IgD-negative memory B cell (primary cell): ENCODE measurements at regions not wholly inside any gene's neighbourhood (a gene's known extent, or its start where the extent isn't known, plus 50 kb on each side); places are given as distances from the start of the nearest gene placed in this dataset.

Experiments used
- H3K27ac Mint-ChIP-seq, 3 donors: one replicate each; pipeline ENCODE4 v1.8.0; 2020 to 2022; ENCODE audit warnings: mild to moderate bottlenecking in 3 of 3, mixed read lengths in 3 of 3, moderate library complexity in 1 of 3
- H3K27me3 Mint-ChIP-seq: one replicate; pipeline ENCODE4 v1.8.0; 2021; ENCODE audit warnings: mixed read lengths
- H3K36me3 Mint-ChIP-seq: one replicate; pipeline ENCODE4 v1.8.0; 2020; ENCODE audit warnings: mild to moderate bottlenecking, mixed read lengths
- H3K4me1 Mint-ChIP-seq, 3 donors: one replicate each; pipeline ENCODE4 v1.8.0; 2020 to 2022; ENCODE audit warnings: mixed read lengths in 3 of 3, mild to moderate bottlenecking in 1 of 3
- H3K4me3 Mint-ChIP-seq, 4 donors: one replicate each; pipeline ENCODE4 v1.8.0; 2020 to 2022; ENCODE audit warnings: mild to moderate bottlenecking in 4 of 4, mixed read lengths in 4 of 4, moderate library complexity in 3 of 4
- H3K9me3 Mint-ChIP-seq, 3 donors: one replicate each; pipeline ENCODE4 v1.8.0; 2020 to 2021; ENCODE audit warnings: mixed read lengths in 3 of 3, mild to moderate bottlenecking in 1 of 3

DNA sequence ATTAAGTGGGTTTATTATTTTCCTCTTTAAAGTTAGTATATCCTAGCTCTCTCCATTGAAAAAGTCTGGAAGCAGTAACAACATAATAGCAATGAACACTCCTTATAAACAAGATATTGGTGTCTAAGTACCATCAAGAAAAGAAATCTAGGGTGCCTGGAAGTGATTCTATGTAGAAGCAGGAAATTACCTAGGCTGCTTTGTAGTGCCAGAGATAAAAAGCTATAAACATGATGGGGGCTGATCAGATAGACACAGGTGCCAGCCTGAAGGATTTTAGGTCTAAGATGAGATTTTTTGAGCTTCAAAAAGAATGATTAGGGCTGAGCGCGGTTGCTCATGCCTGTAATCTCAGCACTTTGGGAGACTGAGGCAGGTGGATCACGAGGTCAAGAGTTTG, 1179.3 kb upstream of the CDH9 start:
- Mint-ChIP-seq H3K36me3 (no peaks in the 10 kb centered on the region), H3K9me3 (peaks cover 0 to 4% (median 2%) of the 10 kb centered on the region in 3 donors), H3K4me1 (no peaks in the 10 kb centered on the region), H3K27ac (no peak overlapping the region), H3K4me3 (no peak overlapping the region), H3K27me3 (no peaks in the 10 kb centered on the region)

DNA sequence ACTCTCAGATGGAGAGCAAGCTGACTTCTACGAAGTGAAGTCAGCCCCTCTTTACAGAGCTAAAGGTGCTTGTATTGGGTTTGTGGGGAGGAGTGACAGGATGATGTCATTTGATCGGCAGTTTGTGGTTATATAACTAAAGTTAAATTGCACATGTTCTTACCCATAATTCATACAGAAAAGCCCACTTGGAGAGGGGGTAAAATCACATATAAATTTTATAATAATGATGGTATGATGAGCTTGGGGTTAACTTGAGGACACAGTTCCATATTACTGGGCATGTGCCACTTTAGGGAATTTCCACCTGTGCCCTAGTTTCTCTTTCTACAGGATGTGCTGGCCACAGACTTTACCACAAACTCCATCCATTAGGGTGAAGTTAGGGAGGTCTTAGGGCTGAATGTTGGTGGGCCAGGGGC, 1178.6 kb upstream of the CDH9 start:
- Mint-ChIP-seq H3K27ac (no peak overlapping the region), H3K4me1 (no peaks in the 10 kb centered on the region), H3K36me3 (no peaks in the 10 kb centered on the region)

DNA sequence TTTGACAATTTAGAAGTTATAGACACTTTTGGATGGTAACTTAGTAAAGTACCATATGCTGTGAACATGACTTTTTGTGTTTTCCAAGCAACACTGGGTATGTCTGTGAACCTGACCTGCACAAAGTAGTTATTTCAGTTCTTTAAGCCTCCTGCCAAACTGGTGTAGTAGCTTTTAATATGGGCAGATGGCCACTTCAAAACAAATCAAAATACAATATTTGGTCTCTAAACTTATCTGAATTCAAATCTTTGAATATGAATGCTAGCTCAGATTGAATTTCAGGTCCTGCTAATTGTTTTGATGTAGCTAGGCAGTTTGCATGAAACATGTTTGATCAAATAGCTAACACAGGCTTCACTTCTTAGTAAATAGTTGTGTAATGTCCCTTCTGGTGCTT, 1176.7 kb upstream of the CDH9 start:
- Mint-ChIP-seq H3K27ac (no peak overlapping the region), H3K9me3 (peaks cover 0 to 5% (median 2%) of the 10 kb centered on the region in 3 donors), H3K4me1 (no peaks in the 10 kb centered on the region), H3K27me3 (no peaks in the 10 kb centered on the region), H3K4me3 (no peak overlapping the region), H3K36me3 (no peaks in the 10 kb centered on the region)

More for the DNA sequence above, 1178.6 kb upstream of the CDH9 start:
- Mint-ChIP-seq H3K9me3 (peaks cover 0 to 4% (median 2%) of the 10 kb centered on the region in 3 donors), H3K4me3 (no peak overlapping the region), H3K27me3 (no peaks in the 10 kb centered on the region)

DNA sequence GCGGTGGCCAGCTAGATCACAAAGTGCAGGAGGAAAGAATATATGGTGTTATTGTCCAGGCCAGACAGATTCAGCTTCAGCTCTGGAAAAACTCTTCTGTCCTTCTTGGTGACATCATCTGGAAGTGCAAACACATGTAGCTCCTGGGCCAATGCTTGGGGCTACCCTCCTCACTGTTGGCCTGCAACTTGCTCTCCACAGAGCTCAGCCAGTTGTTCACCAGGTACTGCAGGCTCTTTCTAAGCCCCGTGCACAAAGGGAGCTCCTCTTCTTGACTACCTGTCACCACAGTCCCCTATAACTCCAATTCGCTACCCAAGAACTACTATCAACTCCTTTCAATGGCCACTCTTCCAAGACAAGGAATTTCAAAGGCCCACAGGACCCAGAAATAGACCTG, 1175.9 kb upstream of the CDH9 start:
- Mint-ChIP-seq H3K36me3 (no peaks in the 10 kb centered on the region), H3K4me1 (no peaks in the 10 kb centered on the region), H3K9me3 (peaks cover 0 to 5% (median 2%) of the 10 kb centered on the region in 3 donors), H3K4me3 (no peak overlapping the region), H3K27me3 (no peaks in the 10 kb centered on the region), H3K27ac (no peak overlapping the region)

DNA sequence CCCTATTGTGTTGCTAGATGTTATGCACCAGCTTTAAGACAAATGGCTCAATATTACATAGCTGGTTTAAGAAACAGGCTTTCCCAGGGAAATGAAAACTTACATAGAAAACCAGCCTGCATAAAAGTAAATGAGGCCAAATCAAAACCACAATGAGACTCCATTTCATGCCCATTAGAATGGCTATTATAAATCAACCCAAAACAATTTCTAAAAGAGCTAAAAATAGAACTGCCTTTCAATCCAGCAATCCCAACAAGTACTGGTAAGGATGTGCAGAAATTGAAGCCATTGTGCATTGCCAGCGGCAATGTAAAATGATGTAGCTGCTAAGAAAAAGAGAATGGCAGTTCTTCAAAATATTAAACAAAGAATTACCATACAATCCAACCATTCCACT, 1170.0 kb upstream of the CDH9 start:
- no peaks in the 10 kb centered on the region for H3K27me3 Mint-ChIP-seq
- no peaks in the 10 kb centered on the region for H3K36me3 Mint-ChIP-seq
- peaks cover 0 to 1% (median 0%) of the 10 kb centered on the region in 3 donors for H3K9me3 Mint-ChIP-seq
- no peak overlapping the region for H3K4me3 Mint-ChIP-seq
- no peak overlapping the region for H3K27ac Mint-ChIP-seq
- H3K4me1 Mint-ChIP-seq, result no peaks in the 10 kb centered on the region

DNA sequence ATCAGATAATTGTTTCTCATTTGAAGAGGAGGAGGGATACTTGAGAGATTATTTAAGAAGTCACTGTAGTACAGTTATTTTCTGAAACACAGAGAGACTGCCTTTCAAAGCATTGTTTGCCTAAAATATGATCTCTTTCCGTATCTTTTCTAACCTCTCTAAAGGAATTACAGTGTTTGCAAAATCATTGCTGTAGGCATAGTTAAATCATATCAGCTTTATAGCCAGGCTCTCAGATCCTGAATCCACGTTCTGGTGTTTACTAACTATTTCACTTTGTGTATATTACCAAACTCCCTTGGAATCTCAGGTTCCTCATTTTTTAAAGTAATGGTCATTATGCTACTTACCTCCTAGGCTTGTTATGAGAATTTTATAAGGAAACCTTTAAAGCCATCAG, 1151.6 kb upstream of the CDH9 start:
- Mint-ChIP-seq H3K27me3 (no peaks in the 10 kb centered on the region), H3K36me3 (no peaks in the 10 kb centered on the region), H3K4me1 (no peaks in the 10 kb centered on the region), H3K4me3 (no peak overlapping the region), H3K27ac (no peak overlapping the region), H3K9me3 (peaks cover 0 to 4% (median 2%) of the 10 kb centered on the region in 3 donors)

DNA sequence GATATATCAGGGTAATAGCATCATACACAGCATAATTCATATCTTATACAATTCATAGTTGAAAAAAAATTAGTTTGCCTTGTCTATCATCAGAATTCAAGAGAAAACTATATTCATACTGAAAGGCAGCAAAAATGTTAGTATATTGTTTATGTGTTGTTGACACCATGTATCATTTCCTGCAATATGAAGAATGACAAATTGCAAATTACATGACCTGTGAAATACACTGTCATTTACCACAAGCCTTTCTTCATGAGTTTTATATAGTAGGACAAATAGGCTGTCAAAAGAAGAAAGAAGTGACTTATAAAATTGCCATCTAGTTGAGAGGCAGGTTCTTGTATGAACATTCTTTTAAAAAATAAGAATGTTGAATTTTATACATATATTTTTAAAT, 1136.3 kb upstream of the CDH9 start:
- H3K4me3 Mint-ChIP-seq, result no peak overlapping the region
- no peaks in the 10 kb centered on the region for H3K27me3 Mint-ChIP-seq
- no peak overlapping the region for H3K27ac Mint-ChIP-seq
- H3K9me3 Mint-ChIP-seq, result peaks cover 2 to 21% (median 2%) of the 10 kb centered on the region in 3 donors
- no peaks in the 10 kb centered on the region for H3K36me3 Mint-ChIP-seq
- no peaks in the 10 kb centered on the region for H3K4me1 Mint-ChIP-seq

DNA sequence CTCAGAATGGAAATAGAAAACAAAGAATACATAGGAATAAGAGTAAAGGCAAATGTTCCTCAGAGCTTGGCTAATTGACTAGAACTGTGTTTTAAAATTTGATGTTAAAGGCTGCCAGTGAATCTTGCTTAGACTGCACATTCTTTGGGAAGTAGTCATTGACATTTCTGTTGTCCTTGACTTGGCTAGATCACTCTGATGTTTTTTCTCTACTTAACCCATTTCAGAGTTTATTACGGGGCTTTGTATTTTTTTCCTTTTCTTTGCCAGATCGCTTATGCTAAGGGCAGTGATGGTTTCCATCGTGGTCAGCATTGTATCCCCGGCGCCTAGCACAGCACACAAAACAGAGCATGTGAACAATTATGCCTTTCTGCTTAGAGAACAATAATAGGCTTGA, 1126.7 kb upstream of the CDH9 start:
- H3K9me3 Mint-ChIP-seq, result peaks cover 1 to 9% (median 2%) of the 10 kb centered on the region in 3 donors
- no peak overlapping the region for H3K27ac Mint-ChIP-seq
- H3K4me3 Mint-ChIP-seq, result no peak overlapping the region
- no peaks in the 10 kb centered on the region for H3K27me3 Mint-ChIP-seq
- no peaks in the 10 kb centered on the region for H3K36me3 Mint-ChIP-seq
- H3K4me1 Mint-ChIP-seq, result no peaks in the 10 kb centered on the region

DNA sequence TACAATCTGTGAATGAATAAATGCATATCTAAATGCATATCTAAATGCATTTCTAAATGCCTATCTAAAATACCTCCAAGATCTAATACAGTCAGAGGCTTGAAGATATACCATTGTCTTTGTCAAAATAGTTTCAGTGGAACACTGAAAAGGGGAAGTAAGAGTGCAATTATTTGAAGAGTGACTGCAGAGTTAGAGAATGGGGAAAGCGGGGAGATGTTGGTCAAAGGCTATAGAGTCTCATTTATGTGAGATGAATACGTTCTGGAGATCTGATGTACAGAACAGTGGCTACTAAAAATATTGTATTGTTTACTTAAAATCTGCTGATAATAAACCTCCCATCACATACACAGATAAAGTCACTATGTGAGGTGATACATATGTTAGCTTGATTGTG, 1126.2 kb upstream of the CDH9 start:
- H3K27ac Mint-ChIP-seq, result no peak overlapping the region
- no peaks in the 10 kb centered on the region for H3K4me1 Mint-ChIP-seq
- H3K4me3 Mint-ChIP-seq, result no peak overlapping the region
- H3K27me3 Mint-ChIP-seq, result no peaks in the 10 kb centered on the region
- no peaks in the 10 kb centered on the region for H3K36me3 Mint-ChIP-seq
- H3K9me3 Mint-ChIP-seq, result peaks cover 0 to 9% (median 1%) of the 10 kb centered on the region in 3 donors

DNA sequence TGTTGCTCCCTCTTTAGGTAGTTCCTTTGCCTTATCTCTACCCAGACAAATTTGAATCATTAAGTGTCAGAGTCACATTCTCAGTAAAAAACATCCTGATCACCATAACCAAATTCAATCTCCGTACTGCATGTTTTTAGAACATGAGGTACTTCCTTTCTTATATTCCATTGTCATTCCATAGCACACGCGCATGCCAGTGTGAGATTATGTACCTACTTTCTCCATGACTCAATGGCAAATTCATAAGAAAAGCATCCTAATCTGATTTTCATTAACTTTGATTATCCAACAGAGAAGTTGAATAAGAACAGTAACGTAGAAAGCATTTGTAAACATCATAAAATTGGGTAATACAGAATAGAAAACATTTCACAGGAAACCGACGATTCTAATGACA, 1118.6 kb upstream of the CDH9 start:
- Mint-ChIP-seq H3K9me3 (peaks cover 0 to 12% (median 2%) of the 10 kb centered on the region in 3 donors), H3K27me3 (no peaks in the 10 kb centered on the region), H3K36me3 (no peaks in the 10 kb centered on the region), H3K4me3 (no peak overlapping the region), H3K4me1 (no peaks in the 10 kb centered on the region), H3K27ac (no peak overlapping the region)

DNA sequence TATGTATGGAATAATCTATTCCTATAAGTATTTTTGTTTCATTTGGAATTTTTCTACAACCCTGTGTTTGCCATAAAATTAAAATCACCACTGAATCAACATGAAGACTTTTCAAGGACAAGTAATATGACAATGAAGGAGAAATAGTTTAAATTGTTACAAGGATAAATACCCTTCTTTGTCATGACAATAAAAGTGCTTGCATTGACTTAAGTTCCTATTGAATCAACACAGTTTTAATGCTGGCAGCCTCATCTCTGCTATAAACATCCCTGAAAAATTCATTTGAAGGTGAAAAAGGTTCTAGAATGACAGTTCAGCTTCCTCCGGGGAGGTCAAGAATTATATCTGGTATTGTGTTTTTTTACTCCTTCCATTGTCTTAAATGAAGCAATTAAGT, 1105.1 kb upstream of the CDH9 start:
- Mint-ChIP-seq H3K36me3 (no peaks in the 10 kb centered on the region), H3K4me1 (no peaks in the 10 kb centered on the region), H3K27me3 (no peaks in the 10 kb centered on the region), H3K9me3 (peaks cover 3 to 14% (median 7%) of the 10 kb centered on the region in 3 donors), H3K27ac (no peak overlapping the region), H3K4me3 (no peak overlapping the region)

DNA sequence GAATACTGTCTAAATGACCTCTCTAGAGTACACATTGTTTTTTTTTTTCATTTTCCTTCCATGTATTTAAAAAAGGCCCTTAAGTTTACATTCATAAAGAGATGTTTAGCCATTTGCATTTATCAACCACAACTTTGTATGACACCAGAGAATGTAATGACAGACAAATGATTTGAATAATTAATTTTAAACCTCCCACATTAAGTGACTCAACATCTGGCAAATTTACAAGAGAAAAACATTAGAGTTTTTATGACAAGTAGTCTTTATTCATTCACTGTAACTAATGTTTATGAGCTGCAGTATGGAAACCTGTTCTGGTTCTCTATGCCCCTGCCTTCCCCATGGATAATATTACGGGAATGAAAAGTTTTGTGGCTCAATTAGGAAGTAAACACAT, 1093.8 kb upstream of the CDH9 start:
- Mint-ChIP-seq H3K4me1 (no peaks in the 10 kb centered on the region), H3K9me3 (peaks cover 2 to 22% (median 6%) of the 10 kb centered on the region in 3 donors), H3K27me3 (no peaks in the 10 kb centered on the region), H3K4me3 (no peak overlapping the region), H3K27ac (no peak overlapping the region), H3K36me3 (no peaks in the 10 kb centered on the region)

DNA sequence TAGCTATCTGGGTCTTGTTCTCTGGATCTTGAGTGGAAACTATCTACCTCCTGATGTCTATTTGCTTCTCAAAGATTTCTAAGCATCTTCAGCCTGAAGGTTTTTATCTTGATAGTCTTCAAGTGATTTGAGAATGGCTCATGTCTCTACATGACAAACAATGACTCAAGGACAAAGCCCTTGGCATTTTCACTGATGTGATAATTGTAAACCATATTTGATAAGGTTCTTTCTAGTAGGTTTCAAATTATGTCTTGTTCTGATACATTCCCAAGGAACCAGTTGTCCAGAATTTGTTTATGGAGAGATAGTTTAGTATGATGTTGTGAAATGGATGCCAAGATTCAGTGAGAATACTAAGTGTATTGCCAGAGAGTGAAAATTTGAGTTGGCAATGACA, 1079.3 kb upstream of the CDH9 start:
- Mint-ChIP-seq H3K9me3 (peaks cover 0 to 15% (median 3%) of the 10 kb centered on the region in 3 donors), H3K4me3 (no peak overlapping the region), H3K27me3 (no peaks in the 10 kb centered on the region), H3K27ac (no peak overlapping the region), H3K4me1 (no peaks in the 10 kb centered on the region), H3K36me3 (peaks cover 1% of the 10 kb centered on the region)

DNA sequence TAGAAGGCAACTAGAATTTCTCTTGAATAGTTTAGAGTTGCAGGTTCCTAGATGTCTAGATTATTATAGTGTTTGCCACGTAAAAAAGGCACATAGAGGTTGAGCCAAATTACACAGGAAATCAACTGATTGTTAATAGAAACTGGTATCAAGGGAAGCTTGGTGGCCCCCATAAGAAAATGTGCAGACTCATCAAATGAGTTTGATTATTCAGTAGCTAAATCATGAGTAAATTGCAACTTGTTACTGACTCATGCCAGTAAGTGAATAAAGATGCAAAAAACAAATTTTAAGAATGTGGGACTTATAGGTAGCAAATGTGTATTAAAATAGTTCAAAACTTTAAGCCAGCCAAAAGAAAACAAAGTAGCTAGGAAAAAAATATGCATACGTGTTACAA, 1078.9 kb upstream of the CDH9 start:
- H3K9me3 Mint-ChIP-seq, result peaks cover 0 to 15% (median 3%) of the 10 kb centered on the region in 3 donors
- no peaks in the 10 kb centered on the region for H3K4me1 Mint-ChIP-seq
- no peak overlapping the region for H3K27ac Mint-ChIP-seq
- H3K4me3 Mint-ChIP-seq, result no peak overlapping the region
- H3K36me3 Mint-ChIP-seq, result peaks cover 1% of the 10 kb centered on the region
- H3K27me3 Mint-ChIP-seq, result no peaks in the 10 kb centered on the region

DNA sequence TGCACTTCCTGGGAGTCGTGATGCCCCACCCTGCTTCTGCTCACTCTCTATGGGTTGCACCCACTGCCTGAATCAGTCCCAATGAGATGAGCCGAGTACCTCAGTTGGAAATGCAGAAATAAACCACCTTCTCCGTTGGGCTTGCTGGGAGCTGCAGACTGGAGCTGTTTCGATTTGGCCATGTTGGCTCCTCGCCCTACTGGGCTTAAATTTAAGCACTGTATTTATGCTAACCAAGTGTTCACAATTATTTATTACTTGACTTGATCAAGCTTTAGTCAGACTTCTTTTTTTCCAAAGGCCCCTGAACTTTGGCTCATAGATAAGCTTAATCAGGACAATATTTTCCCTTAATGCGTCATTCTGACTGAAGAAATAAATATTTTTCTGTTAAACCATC, 1072.4 kb upstream of the CDH9 start:
- H3K27ac Mint-ChIP-seq, result no peak overlapping the region
- no peaks in the 10 kb centered on the region for H3K27me3 Mint-ChIP-seq
- H3K36me3 Mint-ChIP-seq, result no peaks in the 10 kb centered on the region
- H3K4me1 Mint-ChIP-seq, result no peaks in the 10 kb centered on the region
- no peak overlapping the region for H3K4me3 Mint-ChIP-seq
- H3K9me3 Mint-ChIP-seq, result peaks cover 0 to 8% (median 3%) of the 10 kb centered on the region in 3 donors

DNA sequence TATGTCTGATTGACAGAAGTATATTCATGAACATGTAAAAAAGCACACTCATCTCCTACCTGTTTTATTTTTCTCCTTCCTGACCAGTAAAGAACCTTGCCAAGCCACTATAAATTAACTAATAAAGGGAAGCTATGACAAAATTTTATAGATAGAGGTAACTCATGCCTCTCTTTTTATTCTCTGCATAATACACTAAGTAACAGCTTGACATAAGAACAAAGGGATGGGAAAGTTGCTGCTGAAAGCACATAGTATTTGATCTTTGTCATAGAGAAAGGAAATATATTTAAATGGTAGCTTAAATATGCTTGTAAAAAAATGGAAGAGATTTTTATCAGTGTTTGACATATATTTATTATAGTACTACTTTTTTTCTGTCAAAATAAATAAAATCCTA, 1065.7 kb upstream of the CDH9 start:
- Mint-ChIP-seq H3K4me3 (no peak overlapping the region), H3K9me3 (peaks cover 0 to 7% (median 2%) of the 10 kb centered on the region in 3 donors), H3K27ac (no peak overlapping the region), H3K4me1 (no peaks in the 10 kb centered on the region), H3K27me3 (no peaks in the 10 kb centered on the region), H3K36me3 (no peaks in the 10 kb centered on the region)

DNA sequence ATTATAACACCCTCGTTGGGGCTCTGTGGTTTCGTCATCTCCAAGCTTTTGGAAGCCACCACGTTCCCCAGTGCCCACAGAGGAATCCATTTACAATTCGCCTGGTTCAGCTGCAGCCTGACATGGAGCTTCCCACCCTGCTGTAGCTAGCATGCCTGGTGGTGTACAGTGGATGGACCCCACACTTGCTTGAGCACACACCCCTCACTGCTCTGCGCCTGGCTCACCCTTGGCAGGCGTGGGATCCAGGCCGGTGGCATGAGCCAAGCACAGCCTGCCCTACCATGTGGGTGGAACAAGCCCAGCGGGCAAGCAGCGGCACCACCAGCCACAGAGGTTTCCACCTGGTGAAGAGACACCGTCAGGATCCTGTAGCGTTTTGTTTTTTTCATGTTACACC, 1045.7 kb upstream of the CDH9 start:
- H3K27me3 Mint-ChIP-seq, result no peaks in the 10 kb centered on the region
- no peaks in the 10 kb centered on the region for H3K4me1 Mint-ChIP-seq
- no peak overlapping the region for H3K27ac Mint-ChIP-seq
- H3K36me3 Mint-ChIP-seq, result no peaks in the 10 kb centered on the region
- no peak overlapping the region for H3K4me3 Mint-ChIP-seq
- peaks cover 0 to 12% (median 2%) of the 10 kb centered on the region in 3 donors for H3K9me3 Mint-ChIP-seq
